ENCODE measurements at regions not wholly inside any gene's neighbourhood (a gene's known extent, or its start where the extent isn't known, plus 50 kb on each side); places are given as distances from the start of the nearest gene placed in this dataset.

DNA sequence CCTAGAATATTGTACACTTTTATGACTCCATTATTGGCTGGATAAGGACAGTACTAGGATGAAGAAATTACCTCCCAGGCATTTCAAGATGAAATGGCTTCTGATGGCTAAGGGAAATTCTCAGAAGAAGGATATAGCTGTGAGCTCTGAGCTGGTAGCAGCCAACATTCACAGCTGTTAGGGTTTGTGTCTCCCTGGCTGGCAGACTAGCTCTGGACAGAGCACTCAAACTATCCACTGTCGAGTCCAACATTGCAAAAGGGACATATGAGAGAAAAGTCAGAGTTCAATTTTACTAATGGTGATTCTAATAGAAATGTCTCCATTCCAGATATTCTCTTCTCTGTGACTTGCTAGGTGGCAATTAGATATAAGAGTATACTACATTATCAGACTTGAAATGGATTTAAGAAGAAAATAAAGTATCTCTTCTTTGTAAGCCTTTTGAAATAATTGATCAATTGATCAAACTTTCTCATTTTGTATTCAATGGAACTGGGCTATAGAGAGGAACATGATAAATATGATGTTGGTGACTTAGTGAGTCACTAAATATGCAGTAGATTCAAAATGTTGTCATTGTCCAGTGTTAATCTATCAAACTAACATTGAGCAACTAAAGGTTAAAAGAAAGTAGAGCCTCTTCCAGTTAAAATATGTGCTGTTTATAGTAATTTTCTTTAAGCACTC, 1920.3 kb downstream of the SUCLG1 start:
- DNase-seq: no peak

GRCh38 chr2:82528288-82528687, 1930.8 kb downstream of the SUCLG1 start:
- no peak for DNase-seq

DNA sequence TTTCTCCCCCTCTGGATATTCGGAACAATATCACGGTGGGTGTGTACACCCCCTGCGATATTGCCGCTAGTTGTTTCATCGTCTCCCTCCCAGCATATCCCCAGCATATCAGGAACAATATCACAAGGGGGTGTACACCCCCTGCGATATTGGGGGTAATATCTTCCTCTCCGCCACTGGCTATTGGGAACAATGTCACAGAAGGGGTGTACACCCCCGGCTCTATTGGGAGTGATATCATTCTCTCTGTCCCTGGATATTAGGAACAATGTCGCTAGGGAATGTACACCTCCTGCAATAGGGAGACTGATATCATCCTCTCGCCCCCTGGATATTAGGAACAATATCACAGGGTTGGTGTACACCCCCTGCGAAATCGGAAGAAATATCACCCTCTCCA, 1932.0 kb downstream of the SUCLG1 start:
- DNase-seq: no peak

- no peak for DNase-seq
Measured at GRCh38 chr2:82526277-82526676, 1932.8 kb downstream of the SUCLG1 start.

DNA sequence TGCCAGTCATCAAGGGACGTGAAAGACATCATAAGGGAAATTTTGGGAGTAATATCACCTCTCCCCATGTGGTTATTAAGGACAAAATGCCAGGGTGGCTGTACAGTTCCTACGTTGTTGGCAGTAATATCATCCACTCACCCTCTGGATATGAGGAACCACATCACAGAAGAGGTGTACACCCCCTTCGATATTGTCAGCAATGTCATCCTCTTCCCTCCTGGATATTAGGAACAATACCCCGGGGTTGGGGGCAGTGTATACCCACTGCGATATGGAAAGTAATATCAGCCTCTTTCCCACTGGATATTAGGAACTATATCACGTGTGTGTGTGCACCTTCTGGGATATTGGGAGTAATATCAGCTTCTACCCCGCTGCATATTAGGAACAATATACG, 1933.3 kb downstream of the SUCLG1 start:
- DNase-seq: no peak

DNA sequence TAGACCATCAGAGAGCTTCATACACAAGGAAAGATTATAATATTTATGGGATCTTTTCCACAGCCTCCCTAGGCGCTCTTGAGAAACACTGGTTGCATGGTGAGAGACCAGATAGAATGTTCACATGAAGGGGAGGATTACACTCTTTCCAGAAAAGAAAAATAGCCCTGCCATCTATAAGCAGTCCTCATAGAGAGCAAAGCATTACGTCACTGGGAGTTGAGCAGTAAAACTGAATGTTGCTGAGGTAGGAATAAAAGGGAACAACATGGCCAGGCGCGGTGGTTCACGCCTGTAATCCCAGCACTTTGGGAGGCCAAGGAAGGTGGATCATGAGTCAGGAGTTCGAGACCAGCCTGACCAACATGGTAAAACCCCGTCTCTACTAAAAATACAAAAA, 1934.3 kb downstream of the SUCLG1 start:
- no peak for DNase-seq

- DNase-seq: no peak
Measured at GRCh38 chr2:82511894-82512293, 1947.2 kb downstream of the SUCLG1 start.

DNA sequence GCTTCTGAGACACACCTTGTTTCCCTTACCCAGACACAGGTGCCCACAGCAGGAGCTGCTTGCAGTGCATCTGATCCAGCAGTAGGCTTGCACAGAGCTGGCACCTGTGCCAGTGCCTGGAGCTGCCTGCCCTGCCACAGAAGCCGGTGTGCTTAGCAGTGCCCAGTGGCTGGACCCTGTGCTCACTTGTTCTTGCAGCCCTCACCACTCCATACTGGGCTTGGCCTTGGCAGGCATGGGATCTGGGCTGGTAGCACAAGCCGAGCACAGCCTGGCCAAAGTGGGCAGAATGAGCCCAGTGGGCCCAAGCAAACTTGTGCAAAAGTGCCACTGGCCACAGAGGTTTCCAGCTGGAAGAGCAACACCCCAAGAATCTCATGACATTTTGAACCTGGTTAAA, 1950.4 kb downstream of the SUCLG1 start:
- no peak for DNase-seq

DNA sequence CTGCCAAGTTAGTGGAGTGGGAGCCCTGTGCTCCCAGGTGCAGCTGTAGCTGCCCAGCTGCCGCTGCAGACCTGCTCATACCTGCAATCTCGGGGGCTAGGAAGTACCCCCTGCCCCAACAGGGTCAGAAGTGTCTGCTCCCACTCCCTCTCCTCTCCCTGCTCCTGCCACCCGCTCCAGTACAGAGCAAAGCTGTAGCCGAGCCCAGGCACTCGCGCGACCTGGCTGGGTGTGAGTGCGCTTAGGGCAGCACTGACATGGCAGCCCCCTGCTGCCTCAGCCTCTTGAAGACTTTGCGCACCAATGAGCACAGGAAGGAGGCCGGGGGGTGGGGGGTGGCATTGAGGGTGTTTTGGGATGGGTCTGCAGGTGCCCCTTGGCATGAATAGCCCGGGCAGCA, 1951.4 kb downstream of the SUCLG1 start:
- DNase-seq: no peak

DNA sequence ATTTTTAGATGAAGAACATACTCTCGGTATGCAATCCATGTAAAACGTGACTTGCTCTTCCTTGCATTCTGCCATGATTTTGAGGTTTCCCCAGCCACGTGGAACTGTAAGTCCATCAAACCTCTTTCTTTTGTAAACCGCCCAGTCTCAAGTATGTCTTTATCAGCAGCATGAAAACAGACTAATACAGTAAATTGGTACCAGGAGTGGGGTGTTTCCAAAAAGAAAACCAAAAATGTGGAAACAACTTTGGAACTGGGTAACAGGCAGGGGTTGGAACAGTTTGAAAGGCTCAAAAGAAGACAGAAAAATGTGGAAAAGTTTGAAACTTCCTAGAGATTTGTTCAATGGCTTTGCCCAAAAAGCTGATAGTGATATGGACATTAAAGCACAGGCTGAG, 1957.9 kb downstream of the SUCLG1 start:
- DNase-seq: no peak

GRCh38 chr2:82498777-82499443, 1960.2 kb downstream of the SUCLG1 start:
- no peak for DNase-seq

GRCh38 chr2:82494739-82495138, 1964.3 kb downstream of the SUCLG1 start:
- DNase-seq: no peak

- no peak for DNase-seq
Measured at GRCh38 chr2:82491591-82491990, 1967.5 kb downstream of the SUCLG1 start.

GRCh38 chr2:82487354-82487753, 1971.7 kb downstream of the SUCLG1 start:
- no peak for DNase-seq

GRCh38 chr2:82485701-82486100, 1973.4 kb downstream of the SUCLG1 start:
- no peak for DNase-seq

- no peak for DNase-seq
Measured at GRCh38 chr2:82481207-82481606, 1977.9 kb downstream of the SUCLG1 start.

DNA sequence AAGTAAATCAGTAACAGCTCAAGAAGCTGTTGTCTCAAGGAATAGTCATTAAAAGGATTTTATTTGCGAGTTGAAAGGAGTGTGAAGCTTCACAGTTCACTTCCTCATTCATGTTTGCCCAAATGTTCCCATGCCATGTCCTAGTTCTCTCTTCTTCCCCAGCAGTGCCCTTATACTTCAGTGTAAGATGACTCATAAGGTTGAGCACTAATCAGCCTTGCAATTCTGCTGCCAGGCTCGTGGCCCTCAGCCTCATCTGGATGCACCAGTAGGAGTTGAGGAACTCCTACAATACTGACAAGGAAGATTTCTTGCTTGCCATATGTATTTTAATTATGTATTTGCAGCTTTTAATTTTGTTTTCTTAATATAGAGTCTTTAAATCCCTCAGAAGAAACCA, 1980.4 kb downstream of the SUCLG1 start:
- DNase-seq: no peak

DNA sequence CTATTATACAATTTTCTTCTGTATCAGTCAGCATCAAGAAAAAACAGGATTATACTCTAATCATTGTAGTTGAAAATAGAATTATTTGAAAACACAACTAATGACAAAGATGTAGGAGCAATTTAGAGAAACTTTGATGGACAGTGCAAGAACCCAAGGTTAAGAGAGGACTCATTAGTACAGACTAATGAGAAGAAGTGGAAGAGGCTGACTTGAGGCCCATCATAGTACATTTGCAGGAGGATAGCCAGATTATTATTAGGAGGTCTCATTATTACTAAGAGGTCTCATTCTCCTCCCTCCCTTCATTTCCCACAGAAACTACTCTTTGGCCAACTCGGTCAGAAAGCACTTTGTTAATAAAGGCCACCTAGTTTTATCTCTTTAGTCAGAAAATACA, 1983.0 kb downstream of the SUCLG1 start:
- DNase-seq: no peak

DNA sequence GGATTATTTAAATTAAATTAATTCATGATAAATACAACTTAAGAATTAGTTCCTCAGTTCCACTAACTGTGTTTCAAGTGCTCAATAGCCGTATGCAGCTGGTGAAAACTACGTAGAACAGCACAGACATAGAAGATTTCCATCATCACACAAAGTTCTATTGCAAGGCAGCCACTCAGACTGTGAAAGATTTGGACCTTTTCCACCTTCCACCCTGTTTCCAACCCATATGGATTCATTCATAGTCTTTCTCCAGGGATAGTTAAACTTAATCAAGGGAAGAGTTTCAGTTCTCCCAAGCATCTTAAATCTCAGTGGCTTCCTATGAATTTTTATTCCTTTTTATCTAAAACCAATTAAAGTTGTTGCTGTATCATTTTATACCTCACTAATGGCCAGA, 2030.8 kb downstream of the SUCLG1 start:
- no peak for DNase-seq

- no peak for DNase-seq
Measured at GRCh38 chr2:82412021-82412420, 2047.1 kb downstream of the SUCLG1 start.

- DNase-seq: no peak
Measured at GRCh38 chr2:82411071-82411470, 2048.0 kb downstream of the SUCLG1 start.

- DNase-seq: no peak
Measured at GRCh38 chr2:82395531-82395930, 2063.5 kb downstream of the SUCLG1 start.

GRCh38 chr2:82391386-82391785, 2067.7 kb downstream of the SUCLG1 start:
- DNase-seq: no peak

DNA sequence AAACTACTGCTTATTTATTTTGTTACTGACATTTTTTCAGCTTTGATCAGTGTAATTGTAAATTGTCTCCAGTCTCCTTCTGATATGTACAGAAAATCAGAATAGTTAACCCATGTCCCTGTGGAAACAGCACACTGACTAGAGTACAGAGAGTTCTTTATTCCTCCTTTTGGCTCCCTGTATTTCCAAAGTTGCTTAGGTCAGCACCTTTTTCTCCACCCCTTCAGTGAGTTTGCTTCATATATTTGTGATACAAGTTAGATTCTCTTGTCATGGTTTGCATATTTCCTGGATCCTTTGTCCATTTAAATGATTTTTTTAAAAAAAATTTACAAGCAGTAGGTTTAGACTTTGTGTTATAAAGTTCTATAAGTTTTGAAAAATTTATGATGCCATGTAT, 2051.1 kb upstream of the LRRTM1 start:
- no peak for DNase-seq

- no peak for DNase-seq
Measured at GRCh38 chr2:82345910-82346309, 2041.4 kb upstream of the LRRTM1 start.

All from SHP77 (cell line).